ENCODE measurements at regions not wholly inside any gene's neighbourhood (a gene's known extent, or its start where the extent isn't known, plus 50 kb on each side); places are given as distances from the start of the nearest gene placed in this dataset.
"Not testable (repeated sequence)": the region's sequence is repeated elsewhere in the genome, so short reads cannot be mapped to it uniquely, and the experiment has no call there.

- TF ChIP-seq CTCF, EP300, POLR2A (IDR thresholded peaks at IDR 0.05): not testable (repeated sequence)
Observed at GRCh38 chr16:85519050-85519440, 94.1 kb upstream of the GSE1 start.
